GM21381 (cell line): ENCODE measurements at regions not wholly inside any gene's neighbourhood (a gene's known extent, or its start where the extent isn't known, plus 50 kb on each side); places are given as distances from the start of the nearest gene placed in this dataset.
"Not testable (repeated sequence)": the region's sequence is repeated elsewhere in the genome, so short reads cannot be mapped to it uniquely, and the experiment has no call there.

Source experiments
- ATAC-seq: cut with Tn5 transposase; IDR thresholded peaks from one replicate; pipeline ENCODE4 v1.9.1; 2021; ENCODE audit warnings: mild to moderate bottlenecking, moderate library complexity; ENCODE audit not compliant: unreplicated experiment

DNA sequence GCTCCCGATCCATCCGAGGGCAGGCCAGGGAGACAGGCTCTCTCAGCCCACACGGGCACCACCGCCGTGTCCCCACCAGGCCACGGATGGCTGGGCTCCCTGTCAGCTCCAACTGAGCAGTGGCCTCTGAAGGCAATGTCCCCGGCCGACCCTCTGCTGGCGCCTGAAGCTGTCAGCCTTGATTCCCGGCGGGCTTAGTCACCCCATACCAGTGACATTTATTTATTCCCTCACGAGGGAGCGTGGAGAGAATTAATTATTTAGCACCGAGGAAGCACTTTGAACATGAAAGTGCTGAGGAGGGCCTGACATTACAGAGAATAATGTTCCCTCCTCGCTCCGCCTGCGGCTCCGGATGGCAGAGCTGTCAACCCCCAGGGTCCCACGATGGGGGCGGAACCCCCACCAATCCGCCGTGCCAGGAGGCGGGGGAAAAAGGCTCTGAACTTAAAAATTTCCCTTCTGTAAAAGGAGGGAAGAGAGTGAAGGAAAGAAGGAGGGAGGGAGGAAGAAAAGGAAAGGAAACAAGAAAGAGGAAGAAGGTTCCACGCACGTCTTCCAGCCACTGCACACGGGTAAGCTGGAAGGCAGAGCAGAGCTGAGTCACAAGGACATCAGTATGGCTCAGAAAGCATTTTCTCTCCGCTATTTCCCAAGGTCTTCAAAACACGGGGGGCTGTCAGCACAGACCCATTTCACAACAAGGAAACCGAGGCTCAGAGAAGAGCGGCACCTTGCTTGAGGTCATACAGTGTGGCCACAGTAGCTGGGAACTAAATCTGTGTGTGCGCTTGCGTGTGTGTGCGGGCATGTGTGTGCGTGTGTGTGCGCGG, 108.7 kb upstream of the NCOR2 start:
- no peak for ATAC-seq

DNA sequence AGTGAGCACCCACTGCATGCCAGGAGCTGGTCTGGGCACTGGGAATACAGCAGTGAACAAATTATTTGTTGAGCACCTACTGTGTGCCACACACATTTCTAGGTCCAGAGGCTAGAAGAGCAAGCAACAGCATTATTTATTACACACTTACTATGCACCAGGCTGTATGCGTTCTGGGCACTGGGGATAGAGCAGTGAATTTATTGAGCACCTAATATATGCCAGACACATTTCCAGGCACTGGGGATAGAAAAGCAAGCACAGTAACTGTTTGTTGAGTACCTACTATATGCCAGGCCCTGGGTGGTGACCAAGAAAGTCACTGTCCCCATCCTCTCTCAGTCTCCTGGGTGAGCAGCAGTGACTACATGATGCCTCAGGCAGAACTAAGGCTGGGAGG, 107.5 kb upstream of the NCOR2 start:
- ATAC-seq: no peak

DNA sequence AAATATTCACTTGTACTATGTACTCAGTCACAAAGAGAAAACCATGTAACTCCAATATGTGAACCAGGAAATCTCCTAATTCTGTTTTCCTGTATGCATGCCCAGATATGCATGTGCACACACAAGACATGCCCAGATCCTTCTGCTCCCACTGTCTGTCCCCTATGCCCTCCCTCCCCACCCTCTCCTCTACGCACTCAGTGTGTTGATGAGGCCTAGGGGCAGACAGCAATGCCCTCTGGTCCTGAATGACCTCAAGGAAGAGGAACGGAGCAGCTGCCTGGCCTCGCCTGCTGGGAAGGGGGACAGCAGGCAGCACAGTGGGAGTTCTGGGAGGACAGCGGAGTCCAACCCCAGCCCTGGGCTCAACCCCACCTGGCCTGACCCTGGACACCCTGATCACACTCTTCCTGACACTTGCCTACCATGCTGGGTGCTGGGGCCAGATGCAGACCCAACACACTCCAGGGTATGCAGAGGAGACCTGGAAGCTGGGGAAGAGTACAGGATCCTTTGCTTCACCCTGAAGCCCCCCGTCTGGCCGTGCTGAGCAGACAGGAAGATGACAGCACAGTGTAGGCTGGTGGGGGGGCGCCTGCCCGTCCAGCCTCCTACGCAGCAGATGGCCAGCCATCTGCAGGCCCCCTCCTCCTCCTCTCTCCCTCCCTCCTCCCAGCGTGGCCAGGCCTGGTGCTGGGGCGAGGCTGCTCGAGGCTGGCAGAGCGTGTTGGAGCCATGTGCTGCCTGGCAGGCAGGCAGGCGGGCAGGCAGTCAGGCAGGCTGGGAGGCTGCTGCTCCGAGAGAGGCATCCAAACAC, 106.6 kb upstream of the NCOR2 start:
- no peak for ATAC-seq

DNA sequence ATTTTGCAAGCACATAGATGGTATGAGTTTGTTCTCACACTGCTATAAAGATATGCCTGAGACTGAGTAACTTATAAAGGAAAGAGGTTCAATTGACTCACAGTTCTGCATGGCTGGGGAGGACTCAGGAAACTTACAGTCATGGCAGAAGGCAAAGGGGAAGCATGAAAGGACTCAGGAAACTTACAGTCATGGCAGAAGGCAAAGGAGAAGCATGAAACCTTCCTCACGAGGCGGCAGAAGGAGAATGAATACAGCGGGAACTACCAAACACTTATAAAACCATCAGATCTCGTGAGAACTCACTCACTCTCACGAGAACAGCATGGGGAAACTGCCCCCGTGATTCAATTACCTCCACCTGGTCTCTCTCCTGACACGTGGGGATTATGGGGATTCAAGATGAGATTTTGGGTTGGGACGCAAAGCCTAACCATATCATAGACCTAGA, 101.9 kb upstream of the NCOR2 start:
- ATAC-seq: not testable (repeated sequence)

DNA sequence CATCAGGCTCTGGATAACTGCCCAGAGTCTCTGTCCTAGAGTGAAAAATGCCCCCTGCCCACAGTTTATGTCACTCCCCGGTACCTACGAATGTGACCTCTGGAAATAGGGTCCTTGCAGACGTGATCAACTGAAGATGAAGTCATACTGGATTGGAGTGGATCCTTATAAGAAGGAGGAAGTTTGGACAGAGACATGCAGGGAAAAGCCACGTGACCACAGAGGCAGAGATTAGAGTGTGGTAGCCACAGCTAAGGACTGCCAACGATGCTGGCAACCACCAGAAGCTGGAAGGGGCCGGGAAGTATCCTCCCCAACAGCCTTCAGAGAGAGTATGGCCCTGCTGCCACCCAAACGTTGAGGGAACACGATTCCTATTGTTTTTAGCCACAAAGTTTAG, 101.2 kb upstream of the NCOR2 start:
- ATAC-seq: no peak

DNA sequence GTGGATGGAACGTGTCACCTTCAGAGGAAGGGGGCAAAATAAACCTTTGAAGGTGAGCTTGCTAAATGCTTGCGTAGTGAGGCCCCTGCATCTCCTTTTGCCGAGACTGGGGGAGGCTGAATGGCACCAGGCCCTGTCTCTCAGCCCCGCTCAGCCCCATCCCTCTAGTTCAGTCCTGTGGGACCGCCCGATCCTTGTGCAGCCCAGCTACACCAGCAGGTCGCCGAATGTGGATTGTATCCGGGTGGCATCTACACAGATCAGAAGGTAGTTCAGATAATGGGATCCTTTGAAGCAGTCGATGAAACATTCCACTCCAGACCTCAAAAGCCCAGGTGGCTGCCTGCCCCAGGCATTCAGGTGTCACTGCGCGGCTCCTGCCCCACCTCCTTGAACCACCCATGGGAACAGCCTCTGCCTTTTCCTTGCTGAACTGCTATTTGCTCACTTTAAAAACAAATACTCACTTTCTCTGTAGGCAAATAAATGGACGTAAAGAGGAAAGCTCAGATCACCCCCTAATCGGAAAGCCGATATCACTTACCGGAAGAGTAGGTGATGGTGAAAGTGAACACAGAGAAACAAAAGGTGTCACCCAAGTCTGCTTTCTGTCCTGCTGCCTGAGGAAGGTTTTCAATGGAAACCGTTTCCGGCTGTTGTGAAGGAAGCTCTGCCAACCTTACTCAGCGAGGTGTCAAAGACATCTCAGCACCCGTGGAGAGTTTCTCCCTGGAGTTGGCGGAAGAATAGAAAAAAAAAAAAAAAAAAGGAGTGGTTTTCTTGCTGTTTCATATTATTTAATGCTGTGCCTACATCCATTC, 100.3 kb upstream of the NCOR2 start:
- no peak for ATAC-seq

DNA sequence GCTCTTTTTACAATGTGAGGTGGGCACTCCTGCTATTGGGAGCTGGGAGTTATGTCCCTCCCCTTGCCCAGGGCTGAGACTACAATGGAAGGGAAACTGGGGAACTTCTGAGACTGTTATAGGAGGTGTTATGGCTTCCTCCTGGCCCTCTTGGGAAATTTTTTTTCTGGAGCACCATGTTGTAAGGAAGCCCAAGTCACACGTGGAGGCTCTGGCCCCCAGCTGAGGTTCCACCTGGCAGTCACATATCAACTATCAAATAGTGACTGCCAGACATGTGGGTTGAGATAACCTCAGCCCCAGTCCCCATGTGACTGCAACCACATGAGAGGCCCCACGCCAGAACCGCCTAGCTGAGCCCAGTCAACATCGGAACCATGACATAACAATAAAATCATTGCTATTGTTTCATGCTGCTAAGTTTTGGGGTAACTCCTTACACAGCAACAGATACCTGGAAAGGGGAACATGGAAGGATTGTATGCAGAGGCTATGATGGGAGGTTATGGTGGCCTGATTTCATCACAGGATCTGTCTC, 99.4 kb upstream of the NCOR2 start:
- no peak for ATAC-seq

DNA sequence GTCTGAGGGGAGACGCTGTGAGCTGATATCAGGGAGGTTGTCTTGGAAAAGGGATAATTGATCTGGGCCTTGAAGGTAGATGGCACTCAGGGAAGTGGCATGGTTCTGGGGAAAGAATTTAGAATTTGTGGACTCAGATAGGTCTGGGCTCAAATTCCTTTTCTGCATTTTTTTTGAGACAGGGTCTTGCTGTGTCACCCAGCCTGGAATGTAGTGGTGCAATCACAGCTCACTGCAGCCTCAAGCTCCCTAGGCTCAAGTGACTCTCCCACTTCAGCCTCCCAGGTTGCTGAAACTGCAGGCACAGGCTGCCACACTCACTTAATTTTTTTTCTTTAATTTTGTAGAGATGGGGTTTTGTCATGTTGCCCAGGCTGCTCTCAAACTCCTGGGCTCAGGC, 98.1 kb upstream of the NCOR2 start:
- ATAC-seq: no peak

DNA sequence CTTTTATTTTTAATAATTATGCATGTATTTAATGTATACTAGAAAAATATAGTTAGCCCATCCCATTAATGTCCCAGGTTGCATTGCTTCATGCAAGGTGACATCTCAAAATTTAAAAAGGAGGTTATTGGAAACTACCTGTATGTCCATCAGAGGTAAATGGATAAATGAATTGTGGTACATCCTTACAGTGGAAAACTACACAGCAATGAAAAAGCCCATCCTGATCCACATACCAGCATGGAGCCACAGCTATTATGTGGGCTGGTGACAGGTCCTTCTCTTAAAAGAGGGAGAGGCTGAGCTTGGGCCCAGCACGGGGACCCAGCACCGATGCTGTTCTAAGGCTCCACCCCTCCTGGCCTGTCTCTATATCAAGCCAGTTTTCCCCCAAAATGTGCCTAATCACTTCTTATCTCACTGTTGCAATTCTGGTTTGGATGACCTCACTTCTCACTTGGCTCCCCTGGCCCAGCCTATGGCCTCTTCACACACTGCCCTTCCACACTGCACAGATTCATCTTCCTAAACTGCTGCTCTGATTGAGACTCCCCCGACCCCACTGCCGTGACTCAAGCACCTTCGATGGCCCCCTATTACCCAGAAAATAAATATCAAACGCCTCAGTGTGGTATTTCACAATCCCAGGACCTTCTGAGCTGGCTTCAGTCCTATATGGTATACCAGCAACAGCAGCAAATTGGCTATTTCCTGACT, 97.1 kb upstream of the NCOR2 start:
- no peak for ATAC-seq

DNA sequence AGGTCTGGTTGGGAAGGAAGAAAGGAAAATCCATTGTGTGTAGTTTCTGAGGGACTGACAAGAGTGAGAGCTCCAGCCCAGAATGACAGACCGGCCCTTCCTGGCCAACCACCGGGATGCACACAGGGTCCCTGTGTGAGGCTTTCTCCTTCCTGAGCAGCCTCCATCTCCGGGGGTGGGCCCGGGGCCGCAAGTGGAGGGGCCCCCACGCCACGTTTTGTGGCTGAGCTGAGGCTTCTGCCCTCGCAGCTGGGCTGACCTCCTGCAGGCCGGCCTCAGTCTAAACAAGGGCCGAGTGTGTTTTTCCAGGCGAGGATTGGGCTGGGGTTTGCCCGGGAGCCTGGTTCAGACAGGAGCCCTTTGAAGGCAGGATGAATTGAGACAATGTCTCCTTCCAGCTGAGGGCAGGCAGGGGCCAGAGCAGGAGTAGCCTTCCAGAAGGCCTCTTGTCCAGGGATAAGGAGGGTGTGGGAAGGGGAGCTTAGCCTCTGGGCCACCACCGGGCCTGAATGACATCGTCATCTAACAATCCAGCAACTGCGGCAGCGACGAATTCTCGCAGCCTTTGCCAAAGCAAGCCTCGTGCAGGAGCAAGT, 96.5 kb upstream of the NCOR2 start:
- ATAC-seq: no peak

DNA sequence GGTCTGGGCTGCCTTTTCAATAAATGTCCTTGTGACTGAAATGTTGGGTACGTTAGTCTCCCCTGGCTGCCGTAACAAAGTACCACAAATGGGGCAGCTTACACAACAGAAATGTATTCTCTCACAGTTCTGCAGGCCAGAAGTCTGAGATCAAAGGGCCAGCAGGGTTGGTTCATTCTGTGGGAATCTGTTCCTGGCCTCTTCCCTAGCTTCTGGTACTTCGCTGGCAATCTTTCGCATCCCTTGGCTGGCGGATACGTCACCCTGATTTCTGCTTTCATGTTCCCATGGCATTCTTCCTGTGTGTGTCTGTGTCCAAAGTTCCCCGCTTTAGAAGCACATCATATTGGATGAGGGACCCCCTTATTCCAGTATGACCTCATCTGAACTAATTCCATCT, 95.8 kb upstream of the NCOR2 start:
- ATAC-seq: no peak

DNA sequence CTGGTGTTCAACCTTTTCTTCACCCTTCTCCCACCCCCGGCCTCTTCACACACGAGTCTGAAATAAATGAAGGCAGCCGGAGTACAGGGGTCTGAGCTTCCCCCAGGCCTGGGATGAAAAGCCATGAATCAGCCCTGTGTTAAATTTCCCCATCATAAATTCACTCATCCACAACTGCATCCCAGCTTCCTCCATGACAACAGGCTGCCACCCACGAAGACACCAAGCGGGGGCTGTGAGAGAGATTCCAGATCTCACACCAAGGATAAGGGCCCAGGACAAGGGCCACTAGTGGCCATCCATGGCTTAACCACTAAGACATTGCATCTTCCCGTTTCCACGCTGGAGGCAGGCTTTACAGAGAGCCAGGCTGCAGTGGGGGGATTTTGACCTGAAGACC, 93.9 kb upstream of the NCOR2 start:
- ATAC-seq: no peak

DNA sequence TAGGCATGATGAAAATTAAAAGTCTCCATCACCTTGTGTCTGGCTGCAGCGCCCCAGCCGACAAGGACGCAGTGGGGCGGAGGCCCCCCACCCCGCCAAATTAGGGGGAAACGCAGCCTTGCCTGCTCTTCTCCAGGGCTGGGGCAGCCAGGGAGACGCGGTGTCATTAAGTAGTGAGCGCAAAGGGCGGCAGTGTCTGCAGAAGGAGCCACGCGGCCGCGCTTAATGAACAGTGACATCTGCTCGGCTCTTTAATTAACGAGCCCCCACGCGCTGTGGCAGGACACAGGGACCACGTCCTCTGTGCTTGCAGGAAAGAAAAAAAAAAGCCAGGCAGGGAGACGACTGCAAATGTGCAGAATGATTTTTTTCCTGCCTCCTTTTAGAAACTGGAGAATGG, 93.4 kb upstream of the NCOR2 start:
- no peak for ATAC-seq

DNA sequence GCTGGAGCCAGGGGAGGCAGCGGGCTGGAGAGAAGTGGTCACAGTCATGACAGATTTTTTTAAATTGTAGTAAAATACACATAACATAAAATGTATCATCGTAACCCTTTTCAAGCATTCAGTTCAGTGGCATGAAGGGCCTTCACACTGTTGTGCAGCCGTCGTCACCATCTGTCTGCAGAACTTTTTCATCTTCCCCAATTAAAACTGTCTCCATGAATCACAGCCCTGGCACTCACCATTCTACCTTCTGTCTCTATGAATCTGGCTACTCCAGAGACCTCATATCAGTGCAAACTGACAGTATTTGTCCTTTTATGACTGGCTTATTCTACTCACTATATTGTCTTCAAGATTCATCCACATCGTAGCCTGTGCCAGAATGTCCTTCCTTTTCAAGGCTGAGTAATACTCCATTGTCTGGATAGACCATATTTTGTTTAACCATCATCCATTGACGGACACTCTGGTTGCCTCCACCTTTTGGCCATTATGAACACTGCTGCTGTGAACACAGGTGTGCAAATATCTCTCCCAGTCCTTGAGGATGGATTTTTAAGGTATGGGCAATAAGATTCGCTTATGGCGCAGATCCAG, 91.5 kb upstream of the NCOR2 start:
- no peak for ATAC-seq

DNA sequence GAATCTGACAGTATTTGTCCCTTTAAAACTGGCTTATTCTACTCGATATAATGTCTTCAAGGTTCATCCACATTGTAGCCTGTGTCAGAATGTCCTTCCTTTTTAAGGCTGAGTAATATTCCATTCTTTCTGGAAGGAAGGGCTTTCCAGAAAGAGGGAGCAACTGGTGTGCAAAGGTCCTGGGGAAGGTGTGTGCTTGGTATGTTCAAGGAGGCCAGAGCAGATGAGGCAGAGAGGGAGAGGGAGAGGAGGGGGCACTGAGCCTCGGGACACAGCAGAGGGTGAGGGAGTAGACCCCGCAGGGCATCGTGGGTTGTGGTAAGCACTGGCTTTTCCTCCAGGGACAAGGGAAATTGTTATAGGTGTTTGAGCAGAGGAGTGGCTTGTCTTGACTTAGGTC, 90.9 kb upstream of the NCOR2 start:
- no peak for ATAC-seq

DNA sequence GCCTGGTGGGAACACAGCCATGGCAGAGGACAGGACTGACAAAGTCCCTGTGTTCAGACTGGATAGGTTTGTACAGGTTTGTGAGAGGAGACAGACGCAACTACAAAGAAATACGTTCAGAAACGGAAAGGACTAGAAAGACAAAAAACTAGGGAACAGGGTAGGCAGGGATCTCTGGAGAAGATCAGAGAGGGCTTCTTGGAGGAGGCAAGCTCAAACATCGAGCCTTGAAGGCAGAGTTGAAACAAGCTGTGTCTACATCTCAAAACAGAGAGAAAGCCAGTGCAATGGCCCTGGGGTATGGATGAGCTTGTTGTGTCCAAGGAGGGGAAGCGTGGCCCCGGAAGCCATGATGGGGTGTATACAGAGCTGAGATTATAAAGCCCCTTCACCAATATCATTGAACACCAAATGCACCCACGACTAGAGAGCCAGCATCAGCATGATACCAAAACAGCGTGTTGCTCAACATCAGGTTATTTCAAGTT, 89.6 kb upstream of the NCOR2 start:
- ATAC-seq: no peak

DNA sequence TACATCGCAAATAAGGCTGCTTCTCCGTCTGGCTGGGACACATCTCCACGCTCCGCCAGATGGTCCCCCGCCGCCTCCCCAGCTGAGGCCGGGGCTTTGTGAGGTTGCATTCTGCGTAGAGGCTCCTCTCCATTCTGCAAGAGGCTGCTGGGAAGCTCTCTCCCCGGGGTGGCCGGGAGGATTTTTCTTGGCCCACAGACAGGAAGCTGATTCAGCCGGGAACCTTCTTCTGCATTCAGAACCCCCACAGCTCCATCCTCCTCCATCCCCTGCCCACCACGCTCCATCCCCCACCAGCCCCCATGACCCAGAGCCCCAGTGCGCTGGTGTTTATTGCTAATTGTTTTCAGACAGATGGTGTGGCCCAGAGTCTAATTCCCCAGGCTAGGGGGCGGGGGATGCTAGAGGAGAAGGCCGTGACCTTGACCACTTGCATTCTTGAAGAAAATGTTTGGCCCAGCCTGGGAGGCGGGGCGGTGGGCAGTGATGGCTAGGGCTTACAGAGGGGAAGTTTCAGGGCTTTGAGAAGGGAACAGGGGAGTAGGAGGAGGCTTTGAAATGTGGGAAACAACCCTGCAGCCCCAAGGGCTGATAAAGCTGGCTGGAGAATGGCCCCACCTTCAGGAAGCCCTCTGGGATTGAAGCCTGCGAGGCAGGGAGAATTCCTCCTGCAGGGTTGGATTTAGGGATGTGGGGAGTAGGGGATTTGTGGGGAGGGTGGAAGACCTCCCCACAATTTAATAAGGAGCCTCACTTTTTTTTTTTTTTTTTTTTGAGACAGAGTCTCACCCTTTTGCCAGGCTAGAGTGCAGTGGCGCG, 88.5 kb upstream of the NCOR2 start:
- no peak for ATAC-seq

DNA sequence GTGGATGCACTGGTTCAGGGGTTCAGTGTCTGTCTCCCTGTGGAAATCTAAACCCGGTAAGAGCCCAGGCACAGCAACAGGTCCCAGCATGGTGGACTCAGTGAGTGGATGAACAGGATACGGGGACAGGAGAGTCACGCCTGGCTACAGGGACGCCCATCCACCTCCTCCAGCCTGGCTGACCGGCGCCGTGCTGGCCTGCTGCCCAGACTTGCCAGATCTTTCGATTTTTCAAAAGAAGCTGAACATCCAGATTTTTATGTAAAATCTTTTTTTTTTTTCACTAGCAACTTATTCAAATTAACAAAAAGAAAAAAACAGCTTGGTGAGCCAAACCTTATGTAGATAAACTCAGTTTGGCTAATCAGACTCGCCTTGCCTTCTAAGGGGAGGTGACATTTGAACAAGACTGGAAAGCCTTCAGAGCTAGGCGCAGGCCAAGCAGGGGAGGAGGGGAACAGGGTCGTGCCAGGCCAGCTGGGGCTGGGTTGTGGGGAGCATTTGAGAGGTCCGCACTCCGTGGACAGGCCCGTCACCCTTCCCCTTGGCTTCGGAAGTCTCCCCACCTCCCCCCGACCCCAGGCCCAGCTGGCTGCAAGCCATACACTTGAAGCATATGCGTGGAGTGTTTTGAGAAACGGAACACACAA, 87.8 kb upstream of the NCOR2 start:
- no peak for ATAC-seq
